ENCODE measurements at regions not wholly inside any gene's neighbourhood (a gene's known extent, or its start where the extent isn't known, plus 50 kb on each side); places are given as distances from the start of the nearest gene placed in this dataset.

GRCh38 chr10:33388382-33388781, 53.9 kb upstream of the NRP1 start:
- TF ChIP-seq CTCF (IDR thresholded peaks at IDR 0.05) (no peak), POLR2A (IDR thresholded peaks at IDR 0.05) (no peak)
